ENCODE measurements at regions not wholly inside any gene's neighbourhood (a gene's known extent, or its start where the extent isn't known, plus 50 kb on each side); places are given as distances from the start of the nearest gene placed in this dataset.

DNA sequence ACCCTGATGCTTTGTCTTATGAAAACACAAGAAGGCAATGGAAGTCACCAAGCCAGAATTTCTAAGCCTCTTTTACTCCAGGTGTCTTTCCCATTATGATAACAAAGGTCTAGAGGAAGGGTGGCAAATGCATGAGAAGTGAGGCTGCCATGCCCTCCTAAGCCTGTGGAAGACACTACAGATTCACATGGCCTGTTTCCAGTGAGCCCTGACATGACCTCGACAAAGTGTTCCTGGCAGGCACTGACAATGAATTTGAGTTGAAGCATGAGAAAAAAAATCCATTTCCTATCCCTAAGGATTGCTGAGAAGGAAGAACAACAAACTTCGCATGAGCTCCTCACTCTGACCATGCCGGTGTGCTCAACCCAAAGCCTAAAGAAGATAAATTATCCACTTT, 268.0 kb downstream of the HTR7 start:
- no peak for TF ChIP-seq POLR2AphosphoS5 (IDR thresholded peaks at IDR 0.05; ENCODE audit: borderline replicate concordance, low read depth, low read length)
- TF ChIP-seq EZH2 (IDR thresholded peaks at IDR 0.05), result no peak
- no peak for TF ChIP-seq FOXP2 (optimal IDR thresholded peaks at IDR 0.05; ENCODE audit: control extremely low read depth, extremely low read length, insufficient read depth)

DNA sequence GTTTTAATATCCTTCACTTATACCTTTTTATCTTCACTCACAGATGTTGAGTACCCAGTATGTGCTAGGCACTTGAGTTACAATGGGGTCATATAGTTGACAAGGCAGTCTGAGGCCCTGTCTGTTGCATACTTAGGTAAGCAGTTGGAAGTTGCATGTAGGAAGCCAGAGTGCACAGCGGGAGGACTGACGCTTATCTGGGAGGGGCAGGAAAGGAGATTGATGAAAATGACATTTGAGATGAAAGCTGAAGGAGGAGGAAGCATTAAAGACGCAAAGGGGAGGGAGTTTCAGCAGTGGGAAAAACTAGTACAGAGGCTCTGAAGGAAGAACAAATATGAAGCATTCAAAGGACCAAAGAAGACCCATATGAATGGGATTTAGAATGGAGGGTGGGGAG, 266.2 kb downstream of the HTR7 start:
- H3K4me3 ChIP-seq, result no peak overlapping the region
- no peak for TF ChIP-seq EZH2 (IDR thresholded peaks at IDR 0.05)
- TF ChIP-seq FOXP2 (optimal IDR thresholded peaks at IDR 0.05; ENCODE audit: control extremely low read depth, extremely low read length, insufficient read depth), result no peak
- TF ChIP-seq POLR2AphosphoS5 (IDR thresholded peaks at IDR 0.05; ENCODE audit: borderline replicate concordance, low read depth, low read length), result no peak
- H3K9me3 ChIP-seq (ENCODE audit: low read depth, low read length), result no peaks in the 10 kb centered on the region
- no peak overlapping the region for H3K9ac ChIP-seq (ENCODE audit: insufficient read length)
- H3K36me3 ChIP-seq (ENCODE audit: insufficient read depth, low read length), result no peaks in the 10 kb centered on the region
- H3K27ac ChIP-seq, result no peak overlapping the region
- no peak for DNase-seq (ENCODE audit: low read depth, low spot score)

More for the DNA sequence above, 268.0 kb downstream of the HTR7 start:
- H3K27ac ChIP-seq, result no peak overlapping the region
- no peak for DNase-seq (ENCODE audit: low read depth, low spot score)
- H3K9me3 ChIP-seq (ENCODE audit: low read depth, low read length), result no peaks in the 10 kb centered on the region
- no peaks in the 10 kb centered on the region for H3K36me3 ChIP-seq (ENCODE audit: insufficient read depth, low read length)
- no peak overlapping the region for H3K9ac ChIP-seq (ENCODE audit: insufficient read length)
- no peak overlapping the region for H3K4me3 ChIP-seq

DNA sequence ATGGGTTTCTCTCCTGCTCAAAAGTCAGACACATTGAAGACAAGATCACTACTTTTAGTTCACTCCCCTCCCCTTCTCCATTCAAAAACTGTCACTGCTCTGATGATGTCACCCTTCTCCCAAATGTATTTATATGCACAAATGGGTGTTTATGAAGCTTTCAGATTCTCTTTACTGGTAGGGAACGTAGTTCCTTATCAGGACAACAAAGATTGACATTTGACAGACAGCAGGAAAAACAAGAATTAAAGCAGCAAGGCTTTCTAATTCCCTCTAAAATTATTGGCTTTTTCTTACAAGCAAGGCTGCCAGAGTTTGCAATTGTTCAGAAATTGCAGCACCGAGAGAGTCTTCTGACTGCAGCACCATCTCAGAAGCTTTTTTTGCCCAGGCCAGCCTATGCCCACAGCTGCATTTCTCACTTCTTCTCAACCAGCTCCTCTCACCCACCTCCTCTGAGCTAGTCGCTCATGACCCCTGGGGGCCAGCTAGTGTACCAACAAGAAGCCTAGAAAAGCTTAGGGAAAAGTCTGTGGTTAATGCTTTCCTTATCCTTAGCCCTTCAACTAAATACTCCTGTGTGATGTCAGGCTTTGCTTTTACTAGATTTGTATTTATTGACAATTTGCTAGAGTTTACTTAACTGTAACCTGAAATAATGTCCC, 265.1 kb downstream of the HTR7 start:
- no peak overlapping the region for H3K4me3 ChIP-seq
- H3K9ac ChIP-seq (ENCODE audit: insufficient read length), result no peak overlapping the region
- DNase-seq (ENCODE audit: low read depth, low spot score), result no peak
- TF ChIP-seq FOXP2 (optimal IDR thresholded peaks at IDR 0.05; ENCODE audit: control extremely low read depth, extremely low read length, insufficient read depth) (no peak), POLR2AphosphoS5 (IDR thresholded peaks at IDR 0.05; ENCODE audit: borderline replicate concordance, low read depth, low read length) (no peak), EZH2 (IDR thresholded peaks at IDR 0.05) (no peak)
- H3K27ac ChIP-seq, result no peak overlapping the region
- no peaks in the 10 kb centered on the region for H3K36me3 ChIP-seq (ENCODE audit: insufficient read depth, low read length)
- H3K9me3 ChIP-seq (ENCODE audit: low read depth, low read length), result no peaks in the 10 kb centered on the region

DNA sequence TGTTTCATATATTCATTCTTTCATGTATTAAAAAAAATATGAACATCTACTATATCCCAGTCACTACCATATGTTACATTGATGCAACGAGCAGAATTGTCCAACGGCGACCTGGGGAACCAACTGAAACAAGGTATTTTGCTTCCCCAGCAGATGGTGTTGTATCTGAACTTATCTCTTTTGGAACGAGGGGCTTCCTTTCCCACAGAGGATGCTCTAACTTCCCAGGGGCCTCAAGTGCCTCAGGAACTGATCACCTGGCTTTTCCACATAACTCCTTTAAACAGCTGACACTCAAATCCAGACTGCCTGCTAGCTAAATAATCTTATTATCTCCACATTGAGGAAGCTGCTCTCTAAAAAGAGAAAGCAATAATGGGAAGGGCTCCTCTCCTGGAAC, 259.3 kb downstream of the HTR7 start:
- Histone ChIP-seq H3K9ac (ENCODE audit: insufficient read length) (no peak overlapping the region), H3K9me3 (ENCODE audit: low read depth, low read length) (no peaks in the 10 kb centered on the region), H3K27ac (no peak overlapping the region), H3K4me3 (no peak overlapping the region), H3K36me3 (ENCODE audit: insufficient read depth, low read length) (no peaks in the 10 kb centered on the region)
- TF ChIP-seq POLR2AphosphoS5 (IDR thresholded peaks at IDR 0.05; ENCODE audit: borderline replicate concordance, low read depth, low read length) (no peak), FOXP2 (optimal IDR thresholded peaks at IDR 0.05; ENCODE audit: control extremely low read depth, extremely low read length, insufficient read depth) (no peak), EZH2 (IDR thresholded peaks at IDR 0.05) (no peak)
- no peak for DNase-seq (ENCODE audit: low read depth, low spot score)

DNA sequence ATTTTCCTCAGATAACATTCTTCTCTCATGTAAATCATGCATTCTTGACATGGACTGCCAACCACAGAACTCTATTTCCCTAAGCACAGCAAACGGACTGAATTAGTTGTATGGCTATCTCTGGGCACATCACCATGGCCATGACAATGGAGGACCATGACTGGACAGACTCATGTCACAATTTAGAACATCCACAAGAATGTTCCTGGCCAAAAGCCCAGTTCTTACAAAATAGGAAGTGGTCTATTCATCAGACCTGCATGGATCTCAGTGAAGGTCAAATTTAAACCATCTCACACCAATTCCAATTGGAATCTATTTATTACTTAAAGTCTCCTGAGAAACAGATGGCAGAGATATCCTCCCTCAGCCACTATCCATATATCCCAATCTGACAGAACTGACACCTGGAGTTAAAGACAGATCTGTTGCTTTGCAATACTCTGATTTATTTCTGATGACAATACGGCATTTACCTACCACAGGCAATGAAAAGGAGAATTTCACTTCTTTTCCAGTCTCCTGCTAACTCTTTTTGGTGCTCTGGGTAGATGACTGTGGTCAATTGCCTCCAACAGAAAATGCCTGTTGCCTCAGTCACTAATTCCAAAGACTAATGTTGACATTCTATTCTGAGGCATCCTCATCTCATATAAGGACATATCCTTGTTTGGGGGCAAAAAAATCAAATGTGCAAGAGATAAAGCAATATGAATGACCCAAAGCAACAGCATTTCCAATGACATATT, 254.8 kb downstream of the HTR7 start:
- H3K27ac ChIP-seq, result no peak overlapping the region
- DNase-seq (ENCODE audit: low read depth, low spot score), result no peak
- no peak for TF ChIP-seq POLR2AphosphoS5 (IDR thresholded peaks at IDR 0.05; ENCODE audit: borderline replicate concordance, low read depth, low read length)
- no peak for TF ChIP-seq EZH2 (IDR thresholded peaks at IDR 0.05)
- TF ChIP-seq FOXP2 (optimal IDR thresholded peaks at IDR 0.05; ENCODE audit: control extremely low read depth, extremely low read length, insufficient read depth), result no peak
- no peaks in the 10 kb centered on the region for H3K9me3 ChIP-seq (ENCODE audit: low read depth, low read length)
- no peak overlapping the region for H3K9ac ChIP-seq (ENCODE audit: insufficient read length)
- H3K36me3 ChIP-seq (ENCODE audit: insufficient read depth, low read length), result no peaks in the 10 kb centered on the region
- no peak overlapping the region for H3K4me3 ChIP-seq

DNA sequence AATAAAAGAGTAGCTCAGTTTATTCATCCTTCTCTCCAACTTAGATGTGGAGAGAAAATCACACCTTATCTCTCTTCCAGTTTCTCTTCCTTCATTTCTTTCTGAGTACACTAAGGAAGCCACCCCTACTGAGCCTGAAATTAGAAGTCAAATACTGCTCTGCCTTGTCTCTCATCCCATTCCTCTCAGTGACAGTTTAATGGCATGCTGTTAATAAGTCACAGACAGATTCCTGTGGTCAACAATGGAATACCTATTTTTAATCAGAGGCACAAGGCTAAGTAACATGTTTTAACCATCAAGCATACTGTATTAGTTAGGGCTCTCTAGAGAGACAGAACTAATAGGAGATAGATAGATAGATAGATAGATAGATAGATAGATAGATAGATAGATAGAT, 253.2 kb downstream of the HTR7 start:
- no peak overlapping the region for H3K27ac ChIP-seq

DNA sequence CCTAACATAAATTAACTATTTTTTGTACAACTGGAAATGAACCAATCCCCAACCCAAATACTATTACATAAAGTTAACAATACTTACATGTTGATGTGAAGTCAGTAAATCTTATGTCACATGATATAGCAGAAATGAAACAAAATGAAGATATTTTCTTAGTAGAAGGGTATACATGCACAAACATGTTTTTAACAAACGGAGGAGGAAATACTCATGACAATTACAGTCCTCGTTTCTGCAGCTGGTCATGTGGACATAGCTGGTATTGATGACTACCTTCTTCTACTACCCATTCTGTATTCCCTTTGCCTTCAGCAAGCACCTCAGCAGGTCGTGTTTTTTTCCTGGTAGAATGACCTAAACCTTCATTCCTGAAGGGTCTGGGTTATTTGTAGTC, 252.3 kb downstream of the HTR7 start:
- DNase-seq (ENCODE audit: low read depth, low spot score), result no peak
- Histone ChIP-seq H3K9ac (ENCODE audit: insufficient read length) (no peak overlapping the region), H3K9me3 (ENCODE audit: low read depth, low read length) (no peaks in the 10 kb centered on the region), H3K27ac (no peak overlapping the region), H3K36me3 (ENCODE audit: insufficient read depth, low read length) (no peaks in the 10 kb centered on the region), H3K4me3 (no peak overlapping the region)
- TF ChIP-seq POLR2AphosphoS5 (IDR thresholded peaks at IDR 0.05; ENCODE audit: borderline replicate concordance, low read depth, low read length) (no peak), EZH2 (IDR thresholded peaks at IDR 0.05) (no peak), FOXP2 (optimal IDR thresholded peaks at IDR 0.05; ENCODE audit: control extremely low read depth, extremely low read length, insufficient read depth) (no peak)

More for the DNA sequence above, 253.2 kb downstream of the HTR7 start:
- no peak for DNase-seq (ENCODE audit: low read depth, low spot score)
- no peak overlapping the region for H3K9ac ChIP-seq (ENCODE audit: insufficient read length)
- no peak for TF ChIP-seq FOXP2 (optimal IDR thresholded peaks at IDR 0.05; ENCODE audit: control extremely low read depth, extremely low read length, insufficient read depth)
- TF ChIP-seq EZH2 (IDR thresholded peaks at IDR 0.05), result no peak
- no peak for TF ChIP-seq POLR2AphosphoS5 (IDR thresholded peaks at IDR 0.05; ENCODE audit: borderline replicate concordance, low read depth, low read length)
- no peaks in the 10 kb centered on the region for H3K36me3 ChIP-seq (ENCODE audit: insufficient read depth, low read length)
- no peaks in the 10 kb centered on the region for H3K9me3 ChIP-seq (ENCODE audit: low read depth, low read length)
- H3K4me3 ChIP-seq, result no peak overlapping the region

DNA sequence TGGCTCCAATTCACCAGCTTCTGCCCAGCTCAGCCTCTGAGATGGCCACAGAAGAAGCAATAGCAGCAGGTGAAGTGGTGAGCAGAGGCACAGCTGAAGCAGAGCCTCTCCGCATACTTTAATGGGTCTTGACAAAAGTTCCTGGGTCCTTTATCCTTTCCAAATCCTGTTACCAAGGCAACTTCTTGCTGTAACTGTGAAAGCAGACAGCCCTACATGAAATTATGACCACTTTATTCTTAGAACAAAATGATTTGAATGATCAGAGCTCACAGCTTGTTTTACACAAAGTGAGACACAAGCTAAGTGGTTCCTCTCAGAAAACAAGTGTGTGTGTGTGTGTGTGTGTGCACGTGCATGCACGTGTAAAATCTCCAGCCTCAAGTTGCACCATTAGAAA, 245.6 kb downstream of the HTR7 start:
- Histone ChIP-seq H3K9ac (ENCODE audit: insufficient read length) (no peak overlapping the region), H3K36me3 (ENCODE audit: insufficient read depth, low read length) (no peaks in the 10 kb centered on the region), H3K9me3 (ENCODE audit: low read depth, low read length) (no peaks in the 10 kb centered on the region), H3K4me3 (no peak overlapping the region), H3K27ac (no peak overlapping the region)
- TF ChIP-seq EZH2 (IDR thresholded peaks at IDR 0.05) (no peak), FOXP2 (optimal IDR thresholded peaks at IDR 0.05; ENCODE audit: control extremely low read depth, extremely low read length, insufficient read depth) (no peak), POLR2AphosphoS5 (IDR thresholded peaks at IDR 0.05; ENCODE audit: borderline replicate concordance, low read depth, low read length) (no peak)
- no peak for DNase-seq (ENCODE audit: low read depth, low spot score)
